Fibroblast of the aortic adventitia (primary cell): ENCODE measurements at regions not wholly inside any gene's neighbourhood (a gene's known extent, or its start where the extent isn't known, plus 50 kb on each side); places are given as distances from the start of the nearest gene placed in this dataset.

Source experiments
- DNase-seq: peaks from one replicate; pipeline ENCODE4 v3.0.0-alpha.2; 2010; ENCODE audit warnings: low read depth
- H3K4me3 ChIP-seq: 2 replicates; pipeline ENCODE4 v1.5.1; 2011; ENCODE audit warnings: low read depth, mild to moderate bottlenecking, control low read depth, low read length, moderate library complexity
- TF ChIP-seq, protein P1 (sequence below): IDR thresholded peaks from 2 replicates; pipeline ENCODE4 v1.5.1; 2011; ENCODE audit warnings: mild to moderate bottlenecking, low read length, control low read depth, inconsistent platforms; ENCODE audit not compliant: insufficient read depth

DNA sequence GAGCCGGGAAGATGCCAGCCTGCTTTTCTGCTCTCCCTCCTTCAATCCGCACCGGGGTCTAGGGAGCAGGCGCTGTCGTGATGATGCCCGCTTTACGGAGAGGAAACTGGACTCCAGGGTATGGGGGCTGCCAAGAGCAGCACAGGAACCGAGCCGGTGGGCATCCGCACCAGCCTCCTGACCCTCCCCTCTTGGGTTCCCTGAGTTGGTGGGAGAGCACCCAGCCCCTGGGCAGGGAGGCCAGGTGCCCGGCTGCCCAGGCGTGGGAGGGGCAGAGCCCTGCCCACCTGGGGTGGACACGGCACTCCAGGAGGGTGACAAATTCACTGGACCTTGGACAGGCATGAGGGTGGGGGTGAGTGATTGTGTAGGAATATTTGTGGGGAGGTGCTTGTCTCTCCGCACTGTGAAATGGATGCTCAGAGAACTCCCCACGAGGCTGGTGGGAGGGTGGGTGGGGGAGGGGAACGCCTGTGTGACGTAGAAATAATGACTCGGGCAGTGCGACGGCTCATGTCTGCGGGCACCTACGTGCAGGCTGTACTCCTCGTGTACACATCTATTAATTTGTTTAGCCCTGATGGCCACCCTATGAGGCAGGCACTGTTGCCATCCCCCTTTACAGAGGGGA, 173.4 kb downstream of the BMP7 start:
- TF ChIP-seq, protein P1, sequence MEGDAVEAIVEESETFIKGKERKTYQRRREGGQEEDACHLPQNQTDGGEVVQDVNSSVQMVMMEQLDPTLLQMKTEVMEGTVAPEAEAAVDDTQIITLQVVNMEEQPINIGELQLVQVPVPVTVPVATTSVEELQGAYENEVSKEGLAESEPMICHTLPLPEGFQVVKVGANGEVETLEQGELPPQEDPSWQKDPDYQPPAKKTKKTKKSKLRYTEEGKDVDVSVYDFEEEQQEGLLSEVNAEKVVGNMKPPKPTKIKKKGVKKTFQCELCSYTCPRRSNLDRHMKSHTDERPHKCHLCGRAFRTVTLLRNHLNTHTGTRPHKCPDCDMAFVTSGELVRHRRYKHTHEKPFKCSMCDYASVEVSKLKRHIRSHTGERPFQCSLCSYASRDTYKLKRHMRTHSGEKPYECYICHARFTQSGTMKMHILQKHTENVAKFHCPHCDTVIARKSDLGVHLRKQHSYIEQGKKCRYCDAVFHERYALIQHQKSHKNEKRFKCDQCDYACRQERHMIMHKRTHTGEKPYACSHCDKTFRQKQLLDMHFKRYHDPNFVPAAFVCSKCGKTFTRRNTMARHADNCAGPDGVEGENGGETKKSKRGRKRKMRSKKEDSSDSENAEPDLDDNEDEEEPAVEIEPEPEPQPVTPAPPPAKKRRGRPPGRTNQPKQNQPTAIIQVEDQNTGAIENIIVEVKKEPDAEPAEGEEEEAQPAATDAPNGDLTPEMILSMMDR, result no peak
- DNase-seq, result no peak
- H3K4me3 ChIP-seq, result no peak overlapping the region

DNA sequence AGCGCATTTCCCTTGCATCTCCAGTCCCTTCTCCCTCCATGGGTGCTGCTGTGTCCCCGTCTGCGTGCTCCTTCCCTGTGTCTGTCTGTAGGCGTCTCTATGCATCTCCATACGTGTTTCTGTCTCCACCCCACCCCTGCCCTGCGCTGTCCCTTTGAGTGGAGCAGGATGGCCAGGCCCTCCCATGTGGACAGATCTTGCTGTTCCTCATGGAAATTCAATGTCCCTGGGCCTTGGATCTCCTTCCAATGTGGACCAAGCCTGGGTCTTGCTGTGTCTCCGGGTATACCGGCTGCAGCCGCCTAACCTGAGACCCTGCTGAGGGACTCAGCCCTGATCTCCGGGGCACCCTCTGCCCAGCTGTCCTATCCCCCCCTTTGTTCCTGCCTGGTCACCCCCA, 172.7 kb downstream of the BMP7 start:
- DNase-seq, result no peak
- H3K4me3 ChIP-seq, result no peak overlapping the region
- TF ChIP-seq, protein P1, result no peak

DNA sequence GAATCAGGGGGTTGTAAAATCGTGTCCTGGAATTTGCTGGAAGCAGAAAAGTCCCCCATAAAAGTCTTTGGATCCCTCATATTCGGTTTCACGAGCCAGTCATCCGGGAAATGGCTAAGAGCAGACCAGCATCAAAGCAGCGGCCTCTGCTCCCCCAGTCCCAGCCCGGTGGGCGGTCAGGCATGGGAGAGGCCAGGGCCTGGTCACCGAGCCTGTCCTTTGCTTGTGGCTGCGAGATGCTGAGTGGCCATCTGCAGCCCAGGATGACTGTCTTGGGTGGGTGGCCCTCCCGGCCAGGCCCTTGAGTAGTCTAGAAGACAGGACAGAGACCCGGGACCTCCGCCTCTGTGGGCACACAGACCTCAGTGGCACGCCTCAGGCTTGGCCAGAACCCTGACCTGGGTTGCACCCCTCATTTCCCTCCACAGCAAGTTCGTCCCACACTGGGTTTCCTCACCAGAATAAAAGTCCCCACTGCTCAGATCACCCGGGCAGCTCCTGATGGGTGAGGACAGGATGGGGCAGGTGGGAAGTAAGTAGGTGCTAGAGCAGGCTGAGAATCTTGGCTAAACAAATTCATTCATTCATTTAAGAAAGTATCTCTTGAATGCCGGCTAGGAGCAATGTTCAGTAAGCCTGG, 172.1 kb downstream of the BMP7 start:
- TF ChIP-seq, protein P1, result no peak
- DNase-seq, result no peak
- no peak overlapping the region for H3K4me3 ChIP-seq

DNA sequence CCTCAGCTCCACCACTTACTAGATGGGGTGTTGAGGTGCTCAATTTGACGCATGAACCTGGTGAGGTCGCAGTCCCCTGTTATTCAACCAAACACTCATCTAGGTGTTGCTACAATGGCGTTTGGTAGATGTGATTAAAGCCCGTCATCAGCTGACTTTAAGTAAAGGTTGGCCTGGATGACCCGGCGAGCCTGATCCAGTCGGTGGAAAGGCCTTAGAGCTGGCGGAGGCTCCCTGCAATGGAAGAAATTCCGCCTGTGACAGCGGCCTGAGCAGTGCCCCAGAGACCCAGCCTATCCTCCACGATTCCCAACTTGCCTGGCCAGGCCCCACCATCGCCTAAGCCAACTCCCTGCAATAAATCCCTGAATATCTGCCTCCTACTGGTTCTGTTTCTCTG, 171.4 kb downstream of the BMP7 start:
- TF ChIP-seq, protein P1, result no peak
- H3K4me3 ChIP-seq, result no peak overlapping the region
- DNase-seq, result no peak

DNA sequence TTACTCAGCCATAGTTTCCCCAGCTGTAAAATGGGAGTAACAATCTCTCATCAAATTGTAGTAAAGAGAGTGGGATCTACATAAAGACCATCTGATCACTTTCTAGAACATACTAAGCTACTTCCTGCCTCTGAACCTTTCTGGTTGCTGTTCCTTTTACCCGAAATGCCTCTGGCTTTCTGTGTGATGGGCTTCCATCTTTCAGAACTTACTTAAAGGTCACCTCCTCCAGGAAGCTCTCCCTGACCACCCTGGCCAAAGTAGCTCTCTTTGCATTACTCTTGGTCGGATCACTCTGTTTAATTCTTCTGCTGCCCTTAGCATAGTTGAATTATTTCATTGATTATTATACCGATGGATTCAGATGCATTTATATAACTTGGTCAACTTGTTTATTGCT, 171.0 kb downstream of the BMP7 start:
- TF ChIP-seq, protein P1, result no peak
- no peak for DNase-seq
- no peak overlapping the region for H3K4me3 ChIP-seq

DNA sequence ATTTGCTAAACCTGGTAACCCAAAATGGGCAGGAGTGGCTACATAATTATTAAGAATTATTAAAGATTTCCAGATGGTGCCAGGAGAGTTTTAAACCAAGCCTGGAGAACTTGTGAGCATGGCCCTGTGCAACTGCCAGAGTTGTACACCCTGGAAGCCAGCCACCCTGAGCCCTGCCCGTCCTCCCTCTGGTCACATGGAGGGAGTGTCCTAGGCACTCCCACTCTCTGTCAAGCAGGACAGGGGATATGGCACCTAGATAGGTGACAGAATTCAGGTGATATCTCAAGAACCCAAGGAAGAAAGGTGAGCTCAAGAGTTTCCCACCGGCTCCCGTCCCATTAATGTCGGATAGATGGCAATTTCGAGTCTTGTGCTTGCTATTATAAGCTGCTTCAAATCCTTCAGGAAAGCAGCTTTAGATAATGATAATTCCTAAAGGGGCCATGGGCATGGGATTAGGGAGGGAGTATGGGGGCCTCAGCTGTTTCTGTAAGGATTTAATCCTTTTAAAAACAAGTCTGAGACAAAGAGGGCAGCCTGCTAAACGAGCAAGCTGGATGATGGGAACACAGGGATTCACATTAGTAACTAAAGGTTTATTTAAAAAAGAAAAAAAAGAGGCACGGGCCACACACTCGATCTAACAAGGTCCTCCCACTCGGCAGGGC, 169.1 kb downstream of the BMP7 start:
- no peak overlapping the region for H3K4me3 ChIP-seq
- DNase-seq, result no peak
- TF ChIP-seq, protein P1, result no peak
